Esophagus squamous epithelium (tissue), 4 donors: ENCODE measurements at regions not wholly inside any gene's neighbourhood (a gene's known extent, or its start where the extent isn't known, plus 50 kb on each side); places are given as distances from the start of the nearest gene placed in this dataset.

Source experiments
- CTCF ChIP-seq, 6 experiments: fragments of 450-650 bp in 4 of 6; fragments of 200-600 bp in 2 of 6; sonication (generic) in 2 of 6; IDR thresholded peaks; one replicate each; pipeline ENCODE4 v1.5.1; 2016 to 2019; ENCODE audit warnings: antibody characterized with exemption in 6 of 6, mild to moderate bottlenecking in 4 of 6, moderate library complexity in 4 of 6
- POLR2A ChIP-seq, 4 donors: fragments of 450-650 bp; IDR thresholded peaks; one replicate each; pipeline ENCODE4 v1.6.1; 2017; ENCODE audit warnings: antibody characterized with exemption in 4 of 4, mild to moderate bottlenecking in 4 of 4, moderate library complexity in 3 of 4

GRCh38 chr20:60727425-60727824 lies 524.6 kb upstream of the CDH4 start:
- TF ChIP-seq POLR2A (IDR thresholded peaks at IDR 0.05): no peak
- TF ChIP-seq CTCF (IDR thresholded peaks at IDR 0.05): no peak
